H1 (cell line): ENCODE measurements at regions not wholly inside any gene's neighbourhood (a gene's known extent, or its start where the extent isn't known, plus 50 kb on each side); places are given as distances from the start of the nearest gene placed in this dataset.

Experiments
- ATF2 ChIP-seq: IDR thresholded peaks from 2 replicates; pipeline ENCODE4 v1.6.1; 2012; ENCODE audit warnings: low read length, inconsistent platforms
- CBX5 ChIP-seq: fragments of 300-800, 300-1000 bp; sonication (generic); IDR thresholded peaks from 2 replicates; pipeline ENCODE4 v1.7.1; 2016; ENCODE audit warnings: antibody characterized with exemption, low read length, low read depth
- CHD2 ChIP-seq: IDR thresholded peaks from 2 replicates; pipeline ENCODE4 v1.6.1; 2012; ENCODE audit warnings: low read length, improper control_type of control experiment
- CREB1 ChIP-seq: IDR thresholded peaks from 2 replicates; pipeline ENCODE4 v1.6.1; 2012; ENCODE audit warnings: inconsistent platforms
- EZH2 ChIP-seq: fragments of 200-600 bp; sonication (generic); IDR thresholded peaks from 2 replicates; pipeline ENCODE4 v1.7.1; 2012; ENCODE audit warnings: low read depth, mild to moderate bottlenecking, moderate library complexity, low read length, inconsistent platforms; ENCODE audit not compliant: severe bottlenecking
- FOSL1 ChIP-seq: IDR thresholded peaks from 2 replicates; pipeline ENCODE4 v1.6.1; 2011; ENCODE audit warnings: mild to moderate bottlenecking, low read depth, low read length, moderate library complexity; ENCODE audit not compliant: insufficient read depth
- GTF2F1 ChIP-seq: IDR thresholded peaks from 2 replicates; pipeline ENCODE4 v1.6.1; 2012; ENCODE audit warnings: low read depth, low read length, improper control_type of control experiment, borderline replicate concordance
- HDAC2 ChIP-seq, 2 experiments: fragments of 300-600 bp in 1 of 2; sonication (generic) in 1 of 2; IDR thresholded peaks; 2 replicates each; pipeline ENCODE4 v1.6.1; 2011 to 2012; ENCODE audit warnings: low read depth in 2 of 2, low read length in 2 of 2, mild to moderate bottlenecking in 2 of 2, moderate library complexity in 2 of 2, borderline replicate concordance in 1 of 2, inconsistent platforms in 1 of 2
- JUND ChIP-seq: IDR thresholded peaks from 2 replicates; pipeline ENCODE4 v1.6.1; 2011; ENCODE audit warnings: mild to moderate bottlenecking, improper control_type of control experiment, low read length
- SAP30 ChIP-seq: fragments of 300-600 bp; sonication (generic); IDR thresholded peaks from 2 replicates; pipeline ENCODE4 v1.7.1; 2012; ENCODE audit warnings: low read length, moderate library complexity, mild to moderate bottlenecking, inconsistent platforms; ENCODE audit not compliant: insufficient read depth, insufficient replicate concordance
- SIX5 ChIP-seq: IDR thresholded peaks from 2 replicates; pipeline ENCODE4 v1.6.1; 2011; ENCODE audit warnings: mild to moderate bottlenecking, low read depth, low read length
- SP1 ChIP-seq: IDR thresholded peaks from 2 replicates; pipeline ENCODE4 v1.6.1; 2011; ENCODE audit warnings: low read depth, low read length
- SP4 ChIP-seq: IDR thresholded peaks from 2 replicates; pipeline ENCODE4 v1.6.1; 2012; ENCODE audit warnings: low read length, inconsistent platforms
- SUZ12 ChIP-seq: fragments of 200-600 bp; sonication (generic); IDR thresholded peaks from 2 replicates; pipeline ENCODE4 v1.6.1; 2012; ENCODE audit warnings: mild to moderate bottlenecking, inconsistent platforms, low read length, moderate library complexity, mixed read lengths
- USF2 ChIP-seq: IDR thresholded peaks from 2 replicates; pipeline ENCODE4 v1.6.1; 2011; ENCODE audit warnings: low read length, improper control_type of control experiment

- no peak for TF ChIP-seq HDAC2 (IDR thresholded peaks at IDR 0.05; ENCODE audit: borderline replicate concordance in 1 of 2, low read depth in 2 of 2, low read length in 2 of 2)
- TF ChIP-seq FOSL1: no peak
- no peak for TF ChIP-seq ATF2
- no peak for TF ChIP-seq USF2
- no peak for TF ChIP-seq SP4
- no peak for TF ChIP-seq SAP30
- TF ChIP-seq JUND: no peak
- TF ChIP-seq CREB1: no peak
- no peak for TF ChIP-seq GTF2F1
- no peak for TF ChIP-seq CHD2
- no peak for TF ChIP-seq CBX5
- TF ChIP-seq SP1: no peak
- no peak for TF ChIP-seq SUZ12
- no peak for TF ChIP-seq SIX5
- no peak for TF ChIP-seq EZH2
Measured at GRCh38 chr4:137394018-137394417, 138.3 kb downstream of the PCDH18 start (continued).
